Mesendoderm (in vitro differentiated cells): ENCODE measurements at regions not wholly inside any gene's neighbourhood (a gene's known extent, or its start where the extent isn't known, plus 50 kb on each side); places are given as distances from the start of the nearest gene placed in this dataset.
"Not testable (repeated sequence)": the region's sequence is repeated elsewhere in the genome, so short reads cannot be mapped to it uniquely, and the experiment has no call there.

Experiments
- DNase-seq: peaks from one replicate; pipeline ENCODE4 v3.0.0; 2013
- H2AK5ac ChIP-seq: 2 replicates; pipeline ENCODE4 v1.6.1; 2013; ENCODE audit warnings: low read length, inconsistent platforms
- H2BK120ac ChIP-seq: 2 replicates; pipeline ENCODE4 v1.6.1; 2013; ENCODE audit warnings: low read depth, mild to moderate bottlenecking, low read length, moderate library complexity, mixed read lengths
- H2BK15ac ChIP-seq: replicated peaks from 2 replicates; pipeline ENCODE4 v1.6.1; 2013; ENCODE audit warnings: low read depth, mild to moderate bottlenecking, moderate library complexity
- H2BK5ac ChIP-seq: 2 replicates; pipeline ENCODE4 v1.6.1; 2013; ENCODE audit warnings: low read length, inconsistent platforms
- H3K18ac ChIP-seq: 2 replicates; pipeline ENCODE4 v1.6.1; 2013; ENCODE audit warnings: mild to moderate bottlenecking, low read length, mixed read lengths
- H3K23ac ChIP-seq: one replicate; pipeline ENCODE4 v1.6.1; 2013; ENCODE audit warnings: low read length
- H3K27ac ChIP-seq: 2 replicates; pipeline ENCODE4 v1.5.1; 2013; ENCODE audit warnings: low read depth, mild to moderate bottlenecking, inconsistent platforms, low read length, moderate library complexity
- H3K27me3 ChIP-seq: 2 replicates; pipeline ENCODE4 v1.6.1; 2013; ENCODE audit warnings: low read length, control low read depth, mild to moderate bottlenecking, inconsistent platforms; ENCODE audit not compliant: insufficient read depth, poor library complexity
- H3K36me3 ChIP-seq: 2 replicates; pipeline ENCODE4 v1.6.1; 2013; ENCODE audit warnings: low read length, inconsistent platforms; ENCODE audit not compliant: control insufficient read depth, insufficient read depth
- H3K4ac ChIP-seq: one replicate; pipeline ENCODE4 v1.6.1; 2013; ENCODE audit warnings: low read depth, mild to moderate bottlenecking, low read length, moderate library complexity
- H3K4me1 ChIP-seq: 2 replicates; pipeline ENCODE4 v1.6.1; 2013; ENCODE audit warnings: low read depth, low read length, inconsistent platforms; ENCODE audit not compliant: control insufficient read depth
- H3K4me2 ChIP-seq: 2 replicates; pipeline ENCODE4 v1.6.1; 2013; ENCODE audit warnings: low read length
- H3K4me3 ChIP-seq: 2 replicates; pipeline ENCODE4 v1.5.1; 2013; ENCODE audit warnings: mild to moderate bottlenecking, low read length
- H3K56ac ChIP-seq: one replicate; pipeline ENCODE4 v1.6.1; 2013; ENCODE audit warnings: low read length
- H3K79me1 ChIP-seq: 2 replicates; pipeline ENCODE4 v1.6.1; 2013; ENCODE audit warnings: low read length, inconsistent platforms
- H3K79me2 ChIP-seq: 2 replicates; pipeline ENCODE4 v1.6.1; 2013; ENCODE audit warnings: mild to moderate bottlenecking, low read length; ENCODE audit not compliant: control insufficient read depth, insufficient read depth
- H3K9ac ChIP-seq: 2 replicates; pipeline ENCODE4 v1.6.1; 2013; ENCODE audit warnings: low read length, inconsistent platforms
- H4K5ac ChIP-seq: one replicate; pipeline ENCODE4 v1.6.1; 2013; ENCODE audit warnings: low read length
- H4K8ac ChIP-seq: one replicate; pipeline ENCODE4 v1.6.1; 2013; ENCODE audit warnings: low read depth, mild to moderate bottlenecking, control low read depth, low read length, moderate library complexity
- WGBS: extraction: QIAGEN DNeasy Blood & Tissue Kit; methylation state at CpG from one replicate; pipeline ENCODE4 v1.1.7; 2013; ENCODE audit warnings: low lambda C conversion rate, missing lambda C conversion rate; ENCODE audit not compliant: insufficient coverage; ENCODE audit errors: extremely low coverage; 5-methylcytosine and 5-hydroxymethylcytosine counted together

DNA sequence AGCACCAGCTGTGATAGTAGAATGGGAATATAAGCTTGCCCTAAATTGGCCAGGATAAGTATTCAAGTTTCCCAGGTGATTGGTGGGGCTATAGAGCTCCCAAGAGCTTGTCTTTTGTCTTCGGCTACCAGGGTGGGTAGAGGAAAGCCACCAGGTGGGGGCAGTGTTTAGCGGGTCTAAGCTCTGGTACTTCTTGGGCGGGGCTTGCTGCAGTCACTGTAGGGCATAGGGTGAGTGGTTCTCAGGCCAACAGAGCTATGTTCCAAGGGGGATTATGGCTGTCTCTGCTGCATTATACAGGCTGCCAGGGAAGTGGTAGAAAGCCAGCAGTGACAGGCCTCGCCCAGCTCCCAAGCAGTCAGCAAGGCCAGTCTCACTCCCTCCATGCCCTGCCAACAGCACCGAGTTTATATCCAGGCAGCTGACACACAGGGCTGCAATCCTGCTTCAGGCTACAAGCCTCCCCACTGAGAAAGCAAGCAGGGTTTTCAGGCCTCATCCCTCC, 110.7 kb downstream of the ZNF467 start:
- no peak overlapping the region for H4K8ac ChIP-seq
- H3K23ac ChIP-seq = no peak overlapping the region
- no peaks in the 10 kb centered on the region for H3K4me1 ChIP-seq
- no peak overlapping the region for H2BK15ac ChIP-seq
- no peak overlapping the region for H3K4me3 ChIP-seq
- no peak overlapping the region for H3K27ac ChIP-seq
- H3K79me1 ChIP-seq = no peaks in the 10 kb centered on the region
- no CpG with 5 or more reads among the region's 5 CpGs for WGBS
- no peaks in the 10 kb centered on the region for H3K27me3 ChIP-seq
- H3K9ac ChIP-seq = peak overlapping the region; percentile 32
- no peak overlapping the region for H2AK5ac ChIP-seq
- H3K56ac ChIP-seq = peak overlapping the region; percentile 38
- DNase-seq = peak; percentile 95
- H2BK5ac ChIP-seq = no peak overlapping the region
- H3K4ac ChIP-seq = no peak overlapping the region
- H3K36me3 ChIP-seq = no peaks in the 10 kb centered on the region
- no peak overlapping the region for H2BK120ac ChIP-seq
- no peak overlapping the region for H3K18ac ChIP-seq
- no peak overlapping the region for H4K5ac ChIP-seq
- H3K4me2 ChIP-seq = no peak overlapping the region
- H3K79me2 ChIP-seq = no peaks in the 10 kb centered on the region

DNA sequence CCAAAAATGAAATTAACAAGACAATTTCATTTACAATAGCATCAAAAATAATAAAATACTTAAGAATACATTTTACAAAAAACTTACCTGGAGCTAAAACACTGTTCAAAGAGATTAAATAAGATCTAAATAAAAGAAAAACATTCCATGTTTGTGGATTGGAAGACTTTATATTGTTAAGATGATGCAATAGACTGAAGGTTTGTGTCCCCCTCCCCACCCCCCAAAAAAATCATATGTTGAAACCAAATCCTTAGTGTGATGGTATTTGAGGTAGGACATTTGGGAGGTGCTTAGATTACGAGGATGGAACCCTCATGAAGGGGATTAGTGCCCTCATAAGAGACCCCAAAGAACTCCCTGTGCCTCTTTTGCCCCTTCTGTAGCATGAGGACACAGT, 117.6 kb downstream of the ZNF467 start:
- no peak overlapping the region for H3K9ac ChIP-seq
- no peaks in the 10 kb centered on the region for H3K4me1 ChIP-seq
- no peak overlapping the region for H2BK15ac ChIP-seq
- H3K56ac ChIP-seq = no peak overlapping the region
- H3K18ac ChIP-seq = no peak overlapping the region
- no CpG with 5 or more reads among the region's 1 CpG for WGBS
- no peak overlapping the region for H3K4me2 ChIP-seq
- H3K4ac ChIP-seq = no peak overlapping the region
- no peak overlapping the region for H4K8ac ChIP-seq
- no peak overlapping the region for H3K4me3 ChIP-seq
- no peak overlapping the region for H2AK5ac ChIP-seq
- no peak for DNase-seq
- H3K27me3 ChIP-seq = no peaks in the 10 kb centered on the region
- H3K23ac ChIP-seq = no peak overlapping the region
- H4K5ac ChIP-seq = no peak overlapping the region
- no peaks in the 10 kb centered on the region for H3K79me1 ChIP-seq
- H3K79me2 ChIP-seq = no peaks in the 10 kb centered on the region
- no peak overlapping the region for H2BK5ac ChIP-seq
- no peak overlapping the region for H3K27ac ChIP-seq
- H2BK120ac ChIP-seq = no peak overlapping the region
- H3K36me3 ChIP-seq = no peaks in the 10 kb centered on the region

DNA sequence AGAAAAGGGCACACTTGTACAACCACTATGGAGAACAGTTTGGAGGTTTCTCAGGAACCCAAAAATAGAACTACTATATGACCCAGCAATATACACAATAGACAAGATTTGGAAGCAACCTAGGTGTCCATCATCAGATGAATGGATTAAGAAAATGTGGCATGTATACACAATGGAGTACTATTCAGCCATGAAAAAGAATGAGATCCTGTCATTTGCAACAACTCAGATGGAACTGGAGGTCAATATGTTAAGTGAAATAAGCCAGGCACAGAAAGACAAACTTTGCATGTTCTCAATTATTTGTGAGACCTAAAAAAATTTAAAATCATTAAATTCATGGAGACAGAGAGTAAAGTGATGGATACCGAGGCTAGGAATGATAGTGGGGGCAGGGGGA, 118.8 kb downstream of the ZNF467 start:
- H3K23ac ChIP-seq = no peak overlapping the region
- H4K8ac ChIP-seq = no peak overlapping the region
- H3K4ac ChIP-seq = no peak overlapping the region
- H3K27ac ChIP-seq = no peak overlapping the region
- no peak for DNase-seq
- H3K9ac ChIP-seq = no peak overlapping the region
- no peak overlapping the region for H3K56ac ChIP-seq
- no peak overlapping the region for H2AK5ac ChIP-seq
- H3K79me1 ChIP-seq = no peaks in the 10 kb centered on the region
- H3K18ac ChIP-seq = no peak overlapping the region
- H3K4me3 ChIP-seq = no peak overlapping the region
- no peak overlapping the region for H2BK15ac ChIP-seq
- no peak overlapping the region for H4K5ac ChIP-seq
- no peaks in the 10 kb centered on the region for H3K4me1 ChIP-seq
- WGBS = no CpG with 5 or more reads among the region's 1 CpG
- no peak overlapping the region for H2BK5ac ChIP-seq
- H3K4me2 ChIP-seq = no peak overlapping the region
- H2BK120ac ChIP-seq = no peak overlapping the region
- H3K79me2 ChIP-seq = no peaks in the 10 kb centered on the region
- H3K27me3 ChIP-seq = no peaks in the 10 kb centered on the region
- no peaks in the 10 kb centered on the region for H3K36me3 ChIP-seq

DNA sequence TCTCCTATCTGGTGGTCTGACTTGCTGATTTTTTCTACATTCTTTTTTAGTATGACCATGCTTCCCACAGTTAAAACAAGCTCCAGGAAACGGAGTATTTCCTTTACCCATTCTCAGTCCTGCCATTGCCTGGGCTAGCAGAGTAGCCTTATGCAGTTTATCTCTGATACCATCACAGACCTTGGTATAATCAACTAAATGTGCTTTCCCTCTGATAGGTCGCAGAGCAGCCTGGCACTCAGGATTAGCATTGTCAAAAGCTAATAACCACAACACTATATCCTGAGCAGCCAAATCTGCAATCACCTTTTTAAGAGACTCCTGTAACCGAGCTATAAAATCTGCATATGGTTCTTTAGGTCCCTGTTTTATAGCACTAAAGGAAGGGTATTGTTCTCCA, 123.2 kb downstream of the ZNF467 start:
- H2BK120ac ChIP-seq, H3K56ac ChIP-seq, H3K4me3 ChIP-seq, H3K4ac ChIP-seq, H4K5ac ChIP-seq, H3K27me3 ChIP-seq, H3K18ac ChIP-seq, H3K4me1 ChIP-seq, H3K27ac ChIP-seq, H2AK5ac ChIP-seq, H3K36me3 ChIP-seq, H3K79me1 ChIP-seq, DNase-seq, H3K79me2 ChIP-seq, H3K9ac ChIP-seq, H4K8ac ChIP-seq, H3K4me2 ChIP-seq, H3K23ac ChIP-seq, H2BK5ac ChIP-seq, H2BK15ac ChIP-seq: not testable (repeated sequence)
- no CpG with 5 or more reads among the region's 3 CpGs for whole genome bisulfite sequencing

DNA sequence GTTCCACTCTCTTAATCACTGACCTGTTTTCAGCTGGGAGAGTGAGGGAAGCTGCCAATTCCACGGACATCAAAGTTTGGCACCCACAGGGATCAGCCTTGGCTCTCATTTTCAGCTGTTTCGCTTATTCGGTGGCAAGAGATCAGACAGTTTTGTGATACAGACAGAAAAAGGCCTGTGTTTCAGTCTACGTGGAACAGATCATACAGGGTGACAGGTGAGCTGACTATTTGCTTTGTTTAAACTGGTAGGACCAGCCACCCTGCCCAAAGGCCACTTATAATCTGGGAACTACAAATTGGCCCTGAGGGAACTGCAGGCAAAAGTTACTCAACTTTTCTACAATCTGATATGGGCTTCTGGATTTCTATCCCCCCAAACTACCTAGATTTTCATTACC, 128.6 kb downstream of the ZNF467 start:
- no peak overlapping the region for H4K5ac ChIP-seq
- no peak overlapping the region for H3K56ac ChIP-seq
- WGBS = no CpG with 5 or more reads among the region's 4 CpGs
- H3K4me2 ChIP-seq = no peak overlapping the region
- H3K27me3 ChIP-seq = no peaks in the 10 kb centered on the region
- H2AK5ac ChIP-seq = no peak overlapping the region
- no peak overlapping the region for H3K4ac ChIP-seq
- no peak overlapping the region for H2BK15ac ChIP-seq
- H3K23ac ChIP-seq = no peak overlapping the region
- H2BK5ac ChIP-seq = no peak overlapping the region
- H3K4me3 ChIP-seq = no peak overlapping the region
- no peak overlapping the region for H3K9ac ChIP-seq
- no peaks in the 10 kb centered on the region for H3K4me1 ChIP-seq
- H3K27ac ChIP-seq = no peak overlapping the region
- no peak overlapping the region for H4K8ac ChIP-seq
- no peaks in the 10 kb centered on the region for H3K36me3 ChIP-seq
- H3K79me2 ChIP-seq = no peaks in the 10 kb centered on the region
- DNase-seq = no peak
- H3K18ac ChIP-seq = no peak overlapping the region
- H3K79me1 ChIP-seq = no peaks in the 10 kb centered on the region
- no peak overlapping the region for H2BK120ac ChIP-seq

DNA sequence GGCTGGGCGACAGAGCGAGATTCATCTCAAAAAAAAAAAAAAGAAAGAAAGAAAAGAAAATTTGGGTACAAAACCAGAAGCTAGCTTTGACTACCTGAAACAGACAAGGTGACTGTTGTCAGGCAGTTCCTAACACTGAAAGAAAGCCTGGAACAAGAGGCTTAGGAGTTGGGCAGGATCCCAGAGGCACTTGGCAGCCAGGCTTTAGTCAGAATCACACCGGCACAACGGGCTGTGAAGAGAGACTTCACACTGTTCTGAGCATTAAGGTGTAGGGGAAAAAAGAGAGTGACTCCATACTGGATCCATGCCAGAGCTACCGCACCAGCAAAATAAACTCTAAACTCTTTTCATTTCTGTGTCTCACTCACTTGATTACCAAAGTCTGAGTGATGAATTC, 130.8 kb downstream of the ZNF467 start:
- no peak overlapping the region for H3K56ac ChIP-seq
- no peaks in the 10 kb centered on the region for H3K27me3 ChIP-seq
- H3K79me2 ChIP-seq = no peaks in the 10 kb centered on the region
- no peak overlapping the region for H2BK120ac ChIP-seq
- H3K27ac ChIP-seq = no peak overlapping the region
- no peak overlapping the region for H3K9ac ChIP-seq
- H3K4ac ChIP-seq = no peak overlapping the region
- DNase-seq = no peak
- H2BK15ac ChIP-seq = no peak overlapping the region
- H4K5ac ChIP-seq = no peak overlapping the region
- no peak overlapping the region for H2BK5ac ChIP-seq
- no peak overlapping the region for H2AK5ac ChIP-seq
- H3K4me1 ChIP-seq = no peaks in the 10 kb centered on the region
- H3K4me3 ChIP-seq = no peak overlapping the region
- H3K4me2 ChIP-seq = no peak overlapping the region
- H3K36me3 ChIP-seq = no peaks in the 10 kb centered on the region
- H3K79me1 ChIP-seq = no peaks in the 10 kb centered on the region
- H3K18ac ChIP-seq = no peak overlapping the region
- WGBS = no CpG with 5 or more reads among the region's 5 CpGs
- H4K8ac ChIP-seq = no peak overlapping the region
- H3K23ac ChIP-seq = no peak overlapping the region
